ENCODE measurements at regions not wholly inside any gene's neighbourhood (a gene's known extent, or its start where the extent isn't known, plus 50 kb on each side); places are given as distances from the start of the nearest gene placed in this dataset.
"Not testable (repeated sequence)": the region's sequence is repeated elsewhere in the genome, so short reads cannot be mapped to it uniquely, and the experiment has no call there.

DNA sequence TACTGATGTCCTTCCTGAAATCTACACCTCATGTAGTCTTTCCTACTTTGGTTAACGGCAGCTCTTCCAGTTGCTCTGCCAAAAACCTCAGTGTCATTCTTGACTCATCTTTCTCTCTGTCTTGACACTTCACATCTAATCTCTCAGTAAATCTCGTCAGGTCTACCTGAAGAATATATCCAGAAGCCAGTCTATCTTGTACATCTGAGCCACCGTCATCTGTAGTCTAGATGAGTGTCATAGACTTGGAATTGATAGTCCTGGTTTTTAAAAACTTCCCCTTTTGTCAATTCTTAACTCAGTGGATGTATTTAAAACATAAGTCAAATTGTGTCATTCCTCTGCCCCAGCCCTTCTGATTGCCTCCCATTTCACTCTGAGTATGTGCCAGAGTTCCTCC is 90.6 kb downstream of the CCDC74A start:
- TF ChIP-seq, protein P1, sequence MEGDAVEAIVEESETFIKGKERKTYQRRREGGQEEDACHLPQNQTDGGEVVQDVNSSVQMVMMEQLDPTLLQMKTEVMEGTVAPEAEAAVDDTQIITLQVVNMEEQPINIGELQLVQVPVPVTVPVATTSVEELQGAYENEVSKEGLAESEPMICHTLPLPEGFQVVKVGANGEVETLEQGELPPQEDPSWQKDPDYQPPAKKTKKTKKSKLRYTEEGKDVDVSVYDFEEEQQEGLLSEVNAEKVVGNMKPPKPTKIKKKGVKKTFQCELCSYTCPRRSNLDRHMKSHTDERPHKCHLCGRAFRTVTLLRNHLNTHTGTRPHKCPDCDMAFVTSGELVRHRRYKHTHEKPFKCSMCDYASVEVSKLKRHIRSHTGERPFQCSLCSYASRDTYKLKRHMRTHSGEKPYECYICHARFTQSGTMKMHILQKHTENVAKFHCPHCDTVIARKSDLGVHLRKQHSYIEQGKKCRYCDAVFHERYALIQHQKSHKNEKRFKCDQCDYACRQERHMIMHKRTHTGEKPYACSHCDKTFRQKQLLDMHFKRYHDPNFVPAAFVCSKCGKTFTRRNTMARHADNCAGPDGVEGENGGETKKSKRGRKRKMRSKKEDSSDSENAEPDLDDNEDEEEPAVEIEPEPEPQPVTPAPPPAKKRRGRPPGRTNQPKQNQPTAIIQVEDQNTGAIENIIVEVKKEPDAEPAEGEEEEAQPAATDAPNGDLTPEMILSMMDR (IDR thresholded peaks at IDR 0.05; ENCODE audit: borderline replicate concordance, extremely low read depth, low read length, poor library complexity, severe bottlenecking): not testable (repeated sequence)
- TF ChIP-seq EZH2 (IDR thresholded peaks at IDR 0.05; ENCODE audit: borderline replicate concordance, low read depth, low read length, severe bottlenecking): not testable (repeated sequence)

All from DND-41 (cell line).